ENCODE measurements at regions not wholly inside any gene's neighbourhood (a gene's known extent, or its start where the extent isn't known, plus 50 kb on each side); places are given as distances from the start of the nearest gene placed in this dataset.

DNA sequence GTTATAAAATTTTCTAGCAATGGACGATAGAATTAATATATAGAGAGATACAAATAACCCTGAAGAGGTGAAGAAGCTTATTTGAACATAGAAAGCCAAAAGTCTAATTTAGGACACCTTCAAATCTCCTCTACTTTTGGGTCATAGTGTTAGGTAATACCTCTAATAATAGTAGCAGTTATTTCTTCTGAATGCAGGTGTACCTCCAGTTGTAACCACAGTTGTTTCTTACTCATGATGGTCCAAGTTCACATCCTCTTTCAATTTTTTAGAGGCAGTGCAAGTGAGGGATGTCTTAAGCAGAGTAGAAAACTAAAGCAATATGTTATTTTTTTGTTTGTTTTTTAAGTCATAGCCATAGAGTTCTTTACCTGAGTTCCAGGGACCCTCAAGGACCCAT lies 429.5 kb downstream of the CCDC85A start:
- Histone ChIP-seq H3K23me2 (ENCODE audit: low read depth, low read length) (no peaks in the 10 kb centered on the region), H4K91ac (replicated peaks; ENCODE audit: insufficient read length, low read length) (no peak overlapping the region), H2BK12ac (ENCODE audit: low read depth, low read length) (no peak overlapping the region), H2BK20ac (ENCODE audit: low read length) (no peak overlapping the region), H2AK5ac (ENCODE audit: low read depth, low read length) (no peak overlapping the region), H3K27me3 (replicated peaks in 1 of 4; ENCODE audit: control insufficient read depth in 3 of 4, extremely low read depth in 1 of 4, insufficient read depth in 3 of 4, low read length in 3 of 4) (no peaks in the 10 kb centered on the region), H4K5ac (ENCODE audit: insufficient read length, low read depth, low read length) (no peak overlapping the region), H2BK15ac (ENCODE audit: low read length) (no peak overlapping the region), H3K4ac (replicated peaks; ENCODE audit: insufficient read length, low read depth, low read length) (no peak overlapping the region), H3K23ac (ENCODE audit: insufficient read length) (no peak overlapping the region), H4K8ac (ENCODE audit: extremely low read depth, insufficient read depth, low read length) (no peak overlapping the region), H4K20me1 (replicated peaks in 1 of 2; ENCODE audit: control insufficient read depth in 1 of 2, insufficient read depth in 2 of 2, low read length in 2 of 2) (no peaks in the 10 kb centered on the region), H3K4me2 (ENCODE audit: insufficient read depth in 1 of 2, low read depth in 2 of 2, low read length in 2 of 2) (no peak overlapping the region), H3K27ac (ENCODE audit: low read depth, low read length) (no peak overlapping the region), H3K79me2 (ENCODE audit: control insufficient read depth in 1 of 2, insufficient read depth in 2 of 2, low read length in 2 of 2) (no peaks in the 10 kb centered on the region), H3K79me1 (ENCODE audit: low read depth, low read length) (no peaks in the 10 kb centered on the region), H3K18ac (ENCODE audit: extremely low read depth, low read length) (no peak overlapping the region), H3K4me1 (replicated peaks in 1 of 4; ENCODE audit: control insufficient read depth in 3 of 4, insufficient read depth in 4 of 4, low read length in 3 of 4) (no peaks in the 10 kb centered on the region; a peak in 1 of 7 replicates), H3K36me3 (ENCODE audit: control insufficient read depth in 2 of 4, insufficient read depth in 4 of 4, low read length in 3 of 4) (no peaks in the 10 kb centered on the region), H3K9ac (replicated peaks in 1 of 4; ENCODE audit: extremely low read depth in 1 of 4, low read depth in 3 of 4, low read length in 3 of 4) (no peak overlapping the region), H3K9me3 (ENCODE audit: insufficient read depth in 2 of 2, low read depth in 1 of 2, low read length in 1 of 2) (no peaks in the 10 kb centered on the region; a peak in 1 of 4 replicates), H2BK120ac (replicated peaks; ENCODE audit: low read depth, low read length) (no peak overlapping the region), H2AFZ (ENCODE audit: low read length) (no peak overlapping the region), H3K56ac (replicated peaks; ENCODE audit: insufficient read length, low read depth, low read length) (no peak overlapping the region), H3K4me3 (ENCODE audit: extremely low read depth in 1 of 4, insufficient read depth in 2 of 4, low read depth in 3 of 4, low read length in 4 of 4) (no peak overlapping the region), H3K14ac (ENCODE audit: insufficient read length) (no peak overlapping the region), H2BK5ac (ENCODE audit: low read depth, low read length) (no peak overlapping the region)
- TF ChIP-seq SUZ12 (IDR thresholded peaks at IDR 0.05; ENCODE audit: low read length) (no peak), TBP (IDR thresholded peaks at IDR 0.05; ENCODE audit: low read depth, low read length) (no peak), CEBPB (IDR thresholded peaks at IDR 0.05; ENCODE audit: low read depth, low read length) (no peak), SP4 (IDR thresholded peaks at IDR 0.05; ENCODE audit: low read length) (no peak), SIN3A (conservative IDR thresholded peaks at IDR 0.05 in 1 of 2, IDR thresholded peaks at IDR 0.05 in 1 of 2; ENCODE audit: low read depth in 1 of 2, low read length in 2 of 2) (no peak), SIX5 (IDR thresholded peaks at IDR 0.05; ENCODE audit: low read depth, low read length) (no peak)
- TF ChIP-seq, protein P1, sequence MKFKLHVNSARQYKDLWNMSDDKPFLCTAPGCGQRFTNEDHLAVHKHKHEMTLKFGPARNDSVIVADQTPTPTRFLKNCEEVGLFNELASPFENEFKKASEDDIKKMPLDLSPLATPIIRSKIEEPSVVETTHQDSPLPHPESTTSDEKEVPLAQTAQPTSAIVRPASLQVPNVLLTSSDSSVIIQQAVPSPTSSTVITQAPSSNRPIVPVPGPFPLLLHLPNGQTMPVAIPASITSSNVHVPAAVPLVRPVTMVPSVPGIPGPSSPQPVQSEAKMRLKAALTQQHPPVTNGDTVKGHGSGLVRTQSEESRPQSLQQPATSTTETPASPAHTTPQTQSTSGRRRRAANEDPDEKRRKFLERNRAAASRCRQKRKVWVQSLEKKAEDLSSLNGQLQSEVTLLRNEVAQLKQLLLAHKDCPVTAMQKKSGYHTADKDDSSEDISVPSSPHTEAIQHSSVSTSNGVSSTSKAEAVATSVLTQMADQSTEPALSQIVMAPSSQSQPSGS (IDR thresholded peaks at IDR 0.05; ENCODE audit: low read length), result no peak
- 79% methylated on average over 1 of the region's 1 CpG; no CpG with 5 or more reads in 1 of the 2 experiments for WGBS, 2 experiments (ENCODE audit: extremely low coverage in 1 of 2, insufficient coverage in 1 of 2, insufficient read length in 1 of 2, insufficient replicate concordance in 2 of 2, low coverage in 1 of 2, low lambda C conversion rate in 2 of 2, missing lambda C conversion rate in 1 of 2)
- ChIA-PET POLR2A (ENCODE audit: partially characterized antibody) (no interaction called here), CTCF (ENCODE audit: partially characterized antibody) (no interaction called here)
- DNase-seq (ENCODE audit: low read depth in 1 of 2, low spot score in 2 of 2) (no peak), FAIRE-seq (no peak)

All from H1 (cell line).